ENCODE measurements at regions not wholly inside any gene's neighbourhood (a gene's known extent, or its start where the extent isn't known, plus 50 kb on each side); places are given as distances from the start of the nearest gene placed in this dataset.

DNA sequence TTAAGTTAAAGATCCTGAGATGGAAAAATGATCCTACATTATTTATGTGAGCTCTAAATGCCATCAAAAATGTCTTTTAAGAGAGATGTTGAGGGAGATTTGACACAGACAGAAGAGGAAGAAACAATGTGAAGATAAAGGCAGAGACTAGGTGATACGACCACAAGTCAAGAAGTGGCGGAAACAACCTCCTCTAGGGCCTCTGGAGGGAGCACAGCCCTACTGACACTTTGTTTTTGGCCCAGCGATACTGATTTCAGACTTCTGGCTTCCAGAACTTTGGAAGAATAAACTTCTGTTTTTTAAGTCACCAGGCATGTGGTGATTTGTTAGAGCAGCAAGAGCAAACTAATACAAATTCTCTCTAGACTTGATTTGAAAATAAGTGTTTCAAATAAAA lies 1216.1 kb downstream of the FSTL5 start:
- H3K9me2 ChIP-seq (ENCODE audit: insufficient read depth) = peaks cover 2% of the 10 kb centered on the region; the same call in 1 of the 2 replicates
- no peak for TF ChIP-seq POLR2AphosphoS5 (IDR thresholded peaks at IDR 0.05; ENCODE audit: low read depth, low read length)
- TF ChIP-seq, protein P1, sequence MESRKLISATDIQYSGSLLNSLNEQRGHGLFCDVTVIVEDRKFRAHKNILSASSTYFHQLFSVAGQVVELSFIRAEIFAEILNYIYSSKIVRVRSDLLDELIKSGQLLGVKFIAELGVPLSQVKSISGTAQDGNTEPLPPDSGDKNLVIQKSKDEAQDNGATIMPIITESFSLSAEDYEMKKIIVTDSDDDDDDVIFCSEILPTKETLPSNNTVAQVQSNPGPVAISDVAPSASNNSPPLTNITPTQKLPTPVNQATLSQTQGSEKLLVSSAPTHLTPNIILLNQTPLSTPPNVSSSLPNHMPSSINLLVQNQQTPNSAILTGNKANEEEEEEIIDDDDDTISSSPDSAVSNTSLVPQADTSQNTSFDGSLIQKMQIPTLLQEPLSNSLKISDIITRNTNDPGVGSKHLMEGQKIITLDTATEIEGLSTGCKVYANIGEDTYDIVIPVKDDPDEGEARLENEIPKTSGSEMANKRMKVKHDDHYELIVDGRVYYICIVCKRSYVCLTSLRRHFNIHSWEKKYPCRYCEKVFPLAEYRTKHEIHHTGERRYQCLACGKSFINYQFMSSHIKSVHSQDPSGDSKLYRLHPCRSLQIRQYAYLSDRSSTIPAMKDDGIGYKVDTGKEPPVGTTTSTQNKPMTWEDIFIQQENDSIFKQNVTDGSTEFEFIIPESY (IDR thresholded peaks at IDR 0.05; ENCODE audit: extremely low read depth, insufficient replicate concordance, low read length) = no peak
- TF ChIP-seq, protein P2, sequence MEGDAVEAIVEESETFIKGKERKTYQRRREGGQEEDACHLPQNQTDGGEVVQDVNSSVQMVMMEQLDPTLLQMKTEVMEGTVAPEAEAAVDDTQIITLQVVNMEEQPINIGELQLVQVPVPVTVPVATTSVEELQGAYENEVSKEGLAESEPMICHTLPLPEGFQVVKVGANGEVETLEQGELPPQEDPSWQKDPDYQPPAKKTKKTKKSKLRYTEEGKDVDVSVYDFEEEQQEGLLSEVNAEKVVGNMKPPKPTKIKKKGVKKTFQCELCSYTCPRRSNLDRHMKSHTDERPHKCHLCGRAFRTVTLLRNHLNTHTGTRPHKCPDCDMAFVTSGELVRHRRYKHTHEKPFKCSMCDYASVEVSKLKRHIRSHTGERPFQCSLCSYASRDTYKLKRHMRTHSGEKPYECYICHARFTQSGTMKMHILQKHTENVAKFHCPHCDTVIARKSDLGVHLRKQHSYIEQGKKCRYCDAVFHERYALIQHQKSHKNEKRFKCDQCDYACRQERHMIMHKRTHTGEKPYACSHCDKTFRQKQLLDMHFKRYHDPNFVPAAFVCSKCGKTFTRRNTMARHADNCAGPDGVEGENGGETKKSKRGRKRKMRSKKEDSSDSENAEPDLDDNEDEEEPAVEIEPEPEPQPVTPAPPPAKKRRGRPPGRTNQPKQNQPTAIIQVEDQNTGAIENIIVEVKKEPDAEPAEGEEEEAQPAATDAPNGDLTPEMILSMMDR (IDR thresholded peaks at IDR 0.05 in 2 of 3, conservative IDR thresholded peaks at IDR 0.05 in 1 of 3; ENCODE audit: borderline replicate concordance in 1 of 3, insufficient read depth in 1 of 3, low read depth in 2 of 3, low read length in 2 of 3) = 0 out of 6 replicates have a peak, but pooled peaks of 1 of the 3 experiments have one; percentile 8
- no peaks in the 10 kb centered on the region for H3K79me2 ChIP-seq (ENCODE audit: insufficient read depth, low read length)
- no peak for ATAC-seq
- no peak overlapping the region for H3K9ac ChIP-seq (ENCODE audit: low read length)
- H4K20me1 ChIP-seq (ENCODE audit: insufficient read depth) = no peaks in the 10 kb centered on the region
- no peak overlapping the region for H3K4me2 ChIP-seq (ENCODE audit: low read length)
- no peaks in the 10 kb centered on the region for H3K4me1 ChIP-seq (ENCODE audit: control insufficient read depth in 1 of 2, insufficient read depth in 2 of 2, low read length in 2 of 2)
- no TSS peak for BruUV-seq (replicated peaks)
- RAD21 ChIA-PET (ENCODE audit: low non-redundant PET in 1 of 2, low total read pairs in 2 of 2, uncharacterized antibody in 2 of 2, unreplicated experiment in 2 of 2) = no interaction called here
- H3K36me3 ChIP-seq (ENCODE audit: control insufficient read depth in 1 of 2, insufficient read depth in 2 of 2, low read length in 2 of 2) = no peaks in the 10 kb centered on the region
- no peak overlapping the region for H3K4me3 ChIP-seq (replicated peaks in 1 of 2; ENCODE audit: low read depth in 1 of 2, low read length in 2 of 2)
- H3K9me3 ChIP-seq (ENCODE audit: control insufficient read depth in 1 of 2, insufficient read depth in 1 of 2, low read depth in 1 of 2, low read length in 2 of 2) = no peaks in the 10 kb centered on the region
- H3K27me3 ChIP-seq (ENCODE audit: insufficient read depth, low read length) = no peaks in the 10 kb centered on the region
- POLR2A ChIA-PET = no interaction called here
- intact Hi-C loops (cut with micrococcal nuclease) = no loop called here
- H2AFZ ChIP-seq (ENCODE audit: low read depth, low read length, poor library complexity, severe bottlenecking) = no peak overlapping the region
- CTCF ChIA-PET = no interaction called here
- no peak for DNase-seq (ENCODE audit: low read depth, low spot score)
- no peak overlapping the region for H3K27ac ChIP-seq (ENCODE audit: low read depth, low read length)

GRCh38 chr4:160956875-160957274 lies 1206.9 kb downstream of the FSTL5 start:
- H3K27me3 ChIP-seq (ENCODE audit: insufficient read depth, low read length) = no peaks in the 10 kb centered on the region
- TF ChIP-seq RAD21 (IDR thresholded peaks at IDR 0.05; ENCODE audit: low read depth) = no peak
- TF ChIP-seq SRF (IDR thresholded peaks at IDR 0.05; ENCODE audit: low read depth) = no peak
- TF ChIP-seq EZH2 (IDR thresholded peaks at IDR 0.05) = no peak
- POLR2A ChIA-PET = no interaction called here
- no peaks in the 10 kb centered on the region for H3K79me2 ChIP-seq (ENCODE audit: insufficient read depth, low read length)
- no peak overlapping the region for H3K27ac ChIP-seq (ENCODE audit: low read depth, low read length)
- RAD21 ChIA-PET (ENCODE audit: low non-redundant PET in 1 of 2, low total read pairs in 2 of 2, uncharacterized antibody in 2 of 2, unreplicated experiment in 2 of 2) = no interaction called here
- no peaks in the 10 kb centered on the region for H4K20me1 ChIP-seq (ENCODE audit: insufficient read depth)
- CTCF ChIA-PET = no interaction called here
- intact Hi-C loops (cut with micrococcal nuclease) = no loop called here
- no peaks in the 10 kb centered on the region for H3K4me1 ChIP-seq (ENCODE audit: control insufficient read depth in 1 of 2, insufficient read depth in 2 of 2, low read length in 2 of 2)
- no peaks in the 10 kb centered on the region for H3K36me3 ChIP-seq (ENCODE audit: control insufficient read depth in 1 of 2, insufficient read depth in 2 of 2, low read length in 2 of 2)
- no peaks in the 10 kb centered on the region for H3K9me2 ChIP-seq (ENCODE audit: insufficient read depth)
- no TSS peak for BruUV-seq (replicated peaks)
- H3K9me3 ChIP-seq (ENCODE audit: control insufficient read depth in 1 of 2, insufficient read depth in 1 of 2, low read depth in 1 of 2, low read length in 2 of 2) = no peaks in the 10 kb centered on the region
- no peak overlapping the region for H3K4me2 ChIP-seq (ENCODE audit: low read length)
- H3K4me3 ChIP-seq (replicated peaks in 1 of 2; ENCODE audit: low read depth in 1 of 2, low read length in 2 of 2) = no peak overlapping the region
- H3K9ac ChIP-seq (ENCODE audit: low read length) = no peak overlapping the region
- no peak for DNase-seq (ENCODE audit: low read depth, low spot score)
- H2AFZ ChIP-seq (ENCODE audit: low read depth, low read length, poor library complexity, severe bottlenecking) = no peak overlapping the region
- no peak for ATAC-seq

Data from HCT116 (cell line).